D721Med (cell line): ENCODE measurements at regions not wholly inside any gene's neighbourhood (a gene's known extent, or its start where the extent isn't known, plus 50 kb on each side); places are given as distances from the start of the nearest gene placed in this dataset.

ENCODE experiments used
- DNase-seq: peaks from one replicate; pipeline ENCODE4 v3.0.0; 2011; ENCODE audit warnings: low spot score; ENCODE audit not compliant: insufficient read length
- FAIRE-seq: peaks from 2 replicates; lab custom pipeline; 2011; peaks lifted over from hg19 to GRCh38; lab: Jason Lieb, UNC
- CTCF ChIP-seq: IDR thresholded peaks from 2 replicates; pipeline ENCODE4 v1.5.1; 2012; ENCODE audit warnings: mild to moderate bottlenecking, control low read depth; ENCODE audit not compliant: insufficient read depth; ENCODE audit errors: missing control alignments

GRCh38 chr12:123040106-123040505, 59.6 kb downstream of the ARL6IP4 start:
- FAIRE-seq (no peak), DNase-seq (no peak)
- no peak for TF ChIP-seq CTCF

GRCh38 chr12:123038966-123039365, 58.5 kb downstream of the ARL6IP4 start:
- no peak for DNase-seq
- no peak for TF ChIP-seq CTCF
- FAIRE-seq = no peak

GRCh38 chr12:123038486-123038885, 58.0 kb downstream of the ARL6IP4 start:
- DNase-seq (no peak), FAIRE-seq (no peak)
- no peak for TF ChIP-seq CTCF

- FAIRE-seq = no peak
- no peak for DNase-seq
- TF ChIP-seq CTCF = no peak
Observed at GRCh38 chr12:123037791-123038190, 57.3 kb downstream of the ARL6IP4 start.

- no peak for DNase-seq
- no peak for FAIRE-seq
- TF ChIP-seq CTCF = no peak
Observed at GRCh38 chr12:123036466-123037285, 56.2 kb downstream of the ARL6IP4 start.

- FAIRE-seq (no peak), DNase-seq (no peak)
- TF ChIP-seq CTCF = no peak
Observed at GRCh38 chr12:123035841-123036240, 55.4 kb downstream of the ARL6IP4 start.

GRCh38 chr12:123034865-123035264, 54.4 kb downstream of the ARL6IP4 start:
- DNase-seq (no peak), FAIRE-seq (no peak)
- TF ChIP-seq CTCF = no peak
